ENCODE measurements at regions not wholly inside any gene's neighbourhood (a gene's known extent, or its start where the extent isn't known, plus 50 kb on each side); places are given as distances from the start of the nearest gene placed in this dataset.

DNA sequence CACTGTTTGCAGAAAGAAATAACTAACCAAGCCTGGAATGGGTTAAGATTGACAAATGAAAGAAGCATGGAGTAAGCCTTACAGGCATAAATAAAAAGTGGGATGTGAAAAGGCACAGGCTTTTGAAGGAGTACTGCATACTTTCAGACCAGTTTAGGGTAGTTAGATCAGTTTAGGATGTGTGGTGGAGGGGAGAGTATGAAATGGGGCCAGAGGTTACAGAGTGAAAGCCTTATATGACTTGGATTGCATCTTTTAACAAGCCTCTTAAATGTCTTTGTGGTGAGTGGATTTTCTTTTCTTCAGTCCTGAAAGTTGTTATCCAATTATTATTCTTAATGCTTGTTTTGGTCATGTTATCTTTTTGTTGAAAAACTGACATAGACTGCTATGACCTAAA, 52.2 kb upstream of the TRHDE start:
- TF ChIP-seq POLR2A (IDR thresholded peaks at IDR 0.05; ENCODE audit: low read depth, low read length) (no peak), PAX5 (IDR thresholded peaks at IDR 0.05; ENCODE audit: insufficient read depth, low read length, severe bottlenecking) (no peak), TAF1 (IDR thresholded peaks at IDR 0.05; ENCODE audit: low read depth, low read length) (no peak), POLR2AphosphoS5 (IDR thresholded peaks at IDR 0.05; ENCODE audit: low read depth, low read length) (no peak), SPI1 (IDR thresholded peaks at IDR 0.05; ENCODE audit: low read depth, low read length) (no peak)

Data from GM12891 (cell line).